GM18517 (cell line): ENCODE measurements at regions not wholly inside any gene's neighbourhood (a gene's known extent, or its start where the extent isn't known, plus 50 kb on each side); places are given as distances from the start of the nearest gene placed in this dataset.
"Not testable (repeated sequence)": the region's sequence is repeated elsewhere in the genome, so short reads cannot be mapped to it uniquely, and the experiment has no call there.

Experiments used
- ATAC-seq: cut with Tn5 transposase; IDR thresholded peaks from one replicate; pipeline ENCODE4 v1.9.1; 2021; ENCODE audit warnings: mild to moderate bottlenecking, moderate library complexity; ENCODE audit not compliant: unreplicated experiment

DNA sequence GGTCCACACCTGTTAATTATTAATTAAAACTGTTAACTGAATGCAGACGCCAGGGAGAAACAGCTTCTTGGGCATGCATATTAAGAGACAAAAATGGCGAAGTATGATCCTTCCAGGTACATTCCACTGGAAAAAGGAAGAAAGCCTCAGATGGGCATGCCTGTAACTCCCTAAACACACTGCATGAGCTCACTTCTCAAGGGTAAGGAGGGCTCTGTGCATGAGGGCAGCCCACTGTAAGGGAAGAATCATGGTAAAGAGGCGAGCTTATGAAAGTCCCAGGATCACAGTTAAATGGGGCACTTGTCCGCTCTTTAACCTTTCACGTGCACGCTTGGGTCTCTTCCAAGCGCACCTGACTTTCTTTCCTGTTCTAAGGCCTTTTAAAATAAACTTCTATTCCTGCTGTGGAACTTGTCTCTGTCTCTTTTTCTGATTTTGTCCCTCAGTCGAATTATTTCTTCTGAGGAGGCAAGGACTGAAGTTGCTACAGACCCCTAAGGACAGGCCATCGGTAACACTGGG is 321.7 kb downstream of the PPP1R2C start:
- ATAC-seq, result no peak

DNA sequence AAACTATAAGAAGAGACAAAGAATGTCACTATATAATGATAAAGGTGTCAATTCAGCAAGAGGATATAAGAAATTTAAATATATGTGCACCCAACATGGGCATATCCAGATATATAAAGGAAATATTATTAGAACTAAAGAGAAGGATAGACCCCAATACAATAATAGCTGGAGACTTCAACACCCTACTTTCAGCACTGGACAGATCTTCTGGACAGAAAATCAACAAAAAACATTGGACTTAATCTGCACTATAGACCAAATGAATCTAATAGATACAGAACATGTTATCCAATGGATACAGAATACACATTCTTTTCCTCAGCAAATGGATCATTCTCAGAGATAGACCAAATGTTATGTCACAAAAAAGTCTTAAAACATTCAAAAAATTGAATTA is 327.7 kb downstream of the PPP1R2C start:
- ATAC-seq, result no peak

DNA sequence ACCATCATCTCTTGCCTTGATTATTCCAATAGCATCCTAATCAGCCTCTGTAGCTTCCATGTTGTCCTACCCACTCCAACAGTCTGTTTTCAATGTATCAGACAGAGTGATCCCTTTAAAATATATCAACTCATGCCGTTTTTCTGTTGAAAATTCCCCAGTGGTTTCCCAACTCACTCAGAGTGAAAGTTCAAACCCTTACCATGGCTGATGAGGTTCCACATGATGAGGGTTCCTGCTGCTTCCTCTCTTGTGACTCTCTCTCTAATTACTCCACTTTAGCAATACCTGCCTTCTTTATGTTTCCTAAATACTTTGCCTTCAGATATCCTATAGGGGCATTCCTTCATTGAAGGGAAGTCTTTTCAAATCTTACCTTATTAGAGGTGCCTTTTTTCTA is 334.7 kb downstream of the PPP1R2C start:
- ATAC-seq, result no peak

DNA sequence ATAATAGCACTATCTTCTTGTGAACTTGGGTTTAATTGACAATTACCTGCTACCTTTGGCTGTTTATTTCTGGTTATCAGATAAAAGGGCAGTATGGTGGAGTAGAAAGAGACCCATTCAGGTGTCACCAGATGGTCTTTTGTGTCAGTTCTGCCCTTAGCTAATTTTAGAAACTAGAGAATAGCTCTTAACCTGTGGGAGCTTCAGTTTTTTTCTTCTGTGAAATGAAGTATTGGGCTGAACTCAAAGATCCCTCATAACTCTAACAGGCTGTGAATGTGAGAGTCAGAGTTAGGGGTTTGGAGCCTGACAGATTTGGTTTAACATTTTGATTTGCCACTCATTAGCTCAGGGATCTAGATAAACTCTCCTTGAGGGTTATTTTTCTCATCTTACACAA is 335.2 kb downstream of the PPP1R2C start:
- no peak for ATAC-seq

DNA sequence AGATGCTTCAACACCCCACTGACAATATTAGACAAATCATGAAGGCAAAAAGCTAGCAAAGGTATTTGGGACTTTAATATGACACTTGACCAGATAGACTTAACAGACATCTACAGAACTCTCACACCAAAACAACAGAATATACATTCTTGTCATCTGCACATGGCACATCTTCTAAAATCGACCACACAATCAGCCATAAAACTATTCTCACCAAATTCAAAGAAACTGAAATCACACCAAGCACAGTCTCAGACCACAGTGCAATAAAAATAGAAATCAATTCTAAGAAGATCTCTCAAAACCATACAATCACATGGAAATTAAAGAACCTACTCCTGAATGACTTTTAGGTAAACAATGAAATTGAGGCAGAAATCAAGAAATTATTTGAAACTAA is 340.8 kb downstream of the PPP1R2C start:
- ATAC-seq, result no peak

DNA sequence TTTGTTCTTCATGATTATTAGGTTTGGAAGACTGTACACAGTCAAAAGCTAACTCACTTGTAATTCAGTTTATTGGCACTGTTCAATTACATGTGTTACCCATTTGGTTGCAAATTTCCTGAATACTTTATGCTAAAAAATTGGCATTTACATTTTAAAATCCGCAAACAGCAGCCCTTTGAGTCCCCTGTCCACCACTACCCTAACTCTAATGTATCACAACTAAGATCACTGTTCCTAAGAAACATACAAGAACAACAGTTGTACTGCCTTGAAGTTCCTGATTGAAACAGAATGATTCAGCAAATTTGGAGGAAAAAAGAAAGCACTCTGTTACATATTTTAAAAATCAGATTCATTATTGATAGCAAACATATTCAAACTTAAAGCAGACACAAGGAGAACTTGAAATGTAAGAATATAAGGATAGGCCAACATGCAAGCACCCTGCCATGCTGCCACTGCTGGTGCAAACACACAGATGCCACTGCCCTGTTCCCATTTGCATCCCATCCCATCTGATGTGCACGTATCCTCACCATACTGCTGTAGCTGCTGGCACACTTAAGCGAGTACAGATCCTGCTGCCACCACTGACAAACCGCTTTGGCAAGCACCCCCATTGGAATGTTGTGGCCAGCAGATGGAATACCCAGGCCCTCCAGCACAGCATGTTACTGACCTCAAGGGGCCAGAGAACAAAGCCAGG is 343.4 kb downstream of the PPP1R2C start:
- no peak for ATAC-seq

DNA sequence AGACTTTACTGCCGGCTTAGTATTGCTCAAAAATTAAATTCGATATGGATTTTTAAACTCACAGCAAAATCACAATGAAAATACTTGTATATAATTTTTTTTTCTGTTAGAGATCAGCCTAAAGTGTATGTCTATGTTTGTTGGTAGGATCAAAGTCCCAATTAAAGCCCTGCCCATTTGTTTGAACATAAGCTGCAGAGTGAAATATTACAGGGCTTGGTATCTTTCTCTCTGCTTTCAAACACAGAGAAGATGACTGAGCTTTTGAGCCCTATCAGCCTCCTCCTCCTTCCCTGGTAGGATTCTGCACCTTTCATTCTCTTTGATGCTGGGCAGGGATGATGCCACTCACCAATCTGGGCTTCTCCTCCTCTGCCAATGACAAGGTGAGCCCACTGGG is 345.4 kb downstream of the PPP1R2C start:
- ATAC-seq, result no peak

DNA sequence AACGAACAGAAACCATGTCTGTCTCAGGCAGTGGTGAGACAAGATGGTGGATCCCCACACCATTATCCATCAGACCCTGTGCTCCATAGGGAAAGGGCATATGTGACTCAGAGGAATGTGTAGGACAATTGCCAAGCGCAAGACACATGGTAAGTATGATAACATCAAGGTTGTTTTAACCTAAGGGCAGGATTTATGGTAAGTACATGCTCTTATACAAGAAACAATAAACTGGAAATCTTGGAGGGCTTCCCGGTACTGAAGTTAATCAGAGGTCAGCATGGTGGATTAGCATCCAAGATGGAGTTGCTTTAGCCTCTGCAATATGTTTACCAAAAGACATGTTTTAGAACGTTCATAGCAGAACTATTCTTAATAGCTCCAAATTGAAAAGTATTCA is 355.0 kb downstream of the PPP1R2C start:
- no peak for ATAC-seq

DNA sequence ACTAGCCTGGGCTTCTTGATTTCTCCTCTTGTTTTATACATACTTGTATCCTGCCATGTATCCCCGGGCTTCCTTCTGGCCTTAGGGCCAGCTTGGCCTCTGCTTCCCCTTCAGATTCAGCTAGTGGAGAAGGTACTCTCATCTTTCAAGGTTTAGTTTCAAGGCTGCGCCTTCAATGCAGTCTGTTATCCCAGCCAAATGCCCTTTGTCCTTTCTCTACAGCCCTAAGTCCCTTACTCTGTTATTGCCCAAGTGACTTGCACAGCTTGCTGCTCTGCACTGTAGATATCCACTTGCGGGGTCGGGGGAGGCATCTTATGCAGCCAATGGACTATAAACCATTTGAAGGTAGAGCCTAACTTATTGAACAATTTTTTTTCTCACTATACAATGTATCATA is 357.5 kb downstream of the PPP1R2C start:
- ATAC-seq, result no peak

DNA sequence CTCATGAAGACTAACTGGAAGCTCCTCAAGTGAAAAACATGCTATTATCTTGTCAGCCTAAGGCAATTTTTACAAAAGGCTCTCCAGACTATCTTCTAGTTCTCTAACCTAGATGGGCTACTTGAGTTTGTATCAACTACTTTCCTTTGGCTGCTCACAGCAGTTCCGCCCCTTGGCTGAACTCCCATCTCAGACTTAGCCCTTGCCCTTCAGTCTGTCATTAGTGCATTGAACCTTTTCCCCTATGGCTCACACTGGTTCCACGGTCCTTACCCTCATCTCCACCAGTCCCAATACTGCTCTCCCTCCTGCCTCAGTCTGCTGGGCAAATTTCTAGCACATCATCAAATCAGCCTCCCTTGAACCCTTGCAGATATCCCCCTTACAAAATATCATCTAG is 362.3 kb downstream of the PPP1R2C start:
- no peak for ATAC-seq

DNA sequence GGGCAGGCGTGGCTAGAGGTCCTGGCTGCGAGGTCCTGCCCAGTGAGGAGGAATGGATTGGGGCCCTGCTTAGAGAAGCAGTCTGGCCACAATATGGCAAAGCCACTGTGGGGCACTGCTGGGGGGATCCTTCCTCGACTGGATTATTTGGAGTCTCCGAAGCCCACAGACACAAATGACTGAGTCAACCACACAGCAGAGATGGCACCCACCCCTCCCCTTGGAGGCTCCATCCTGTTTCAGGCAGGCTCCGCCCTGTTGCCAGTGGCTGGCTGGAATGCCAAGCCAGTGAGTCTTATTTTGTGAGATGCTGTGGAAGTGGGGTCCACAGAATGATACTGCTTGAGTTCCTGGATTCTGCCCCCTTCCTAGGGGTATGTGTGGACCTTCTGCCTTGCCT is 363.9 kb downstream of the PPP1R2C start:
- no peak for ATAC-seq

DNA sequence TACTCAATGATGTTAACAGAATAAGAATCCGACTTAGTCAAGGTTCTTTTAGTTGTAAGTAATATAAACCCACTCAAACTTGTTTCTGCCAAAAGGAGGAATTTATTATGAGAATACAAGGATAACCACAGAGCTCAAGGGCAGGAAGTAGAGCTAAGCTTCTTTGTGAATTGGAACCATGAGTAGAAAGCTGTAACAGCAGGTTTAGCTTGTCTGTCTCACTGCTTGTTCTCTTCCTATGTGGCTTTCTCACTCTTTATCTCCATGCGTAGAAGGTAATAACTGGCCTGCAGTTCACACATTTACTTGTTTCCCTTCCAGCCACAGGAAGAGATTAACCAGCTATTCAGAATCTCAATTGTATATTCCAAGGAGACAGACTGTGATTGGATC is 378.3 kb downstream of the PPP1R2C start:
- no peak for ATAC-seq

DNA sequence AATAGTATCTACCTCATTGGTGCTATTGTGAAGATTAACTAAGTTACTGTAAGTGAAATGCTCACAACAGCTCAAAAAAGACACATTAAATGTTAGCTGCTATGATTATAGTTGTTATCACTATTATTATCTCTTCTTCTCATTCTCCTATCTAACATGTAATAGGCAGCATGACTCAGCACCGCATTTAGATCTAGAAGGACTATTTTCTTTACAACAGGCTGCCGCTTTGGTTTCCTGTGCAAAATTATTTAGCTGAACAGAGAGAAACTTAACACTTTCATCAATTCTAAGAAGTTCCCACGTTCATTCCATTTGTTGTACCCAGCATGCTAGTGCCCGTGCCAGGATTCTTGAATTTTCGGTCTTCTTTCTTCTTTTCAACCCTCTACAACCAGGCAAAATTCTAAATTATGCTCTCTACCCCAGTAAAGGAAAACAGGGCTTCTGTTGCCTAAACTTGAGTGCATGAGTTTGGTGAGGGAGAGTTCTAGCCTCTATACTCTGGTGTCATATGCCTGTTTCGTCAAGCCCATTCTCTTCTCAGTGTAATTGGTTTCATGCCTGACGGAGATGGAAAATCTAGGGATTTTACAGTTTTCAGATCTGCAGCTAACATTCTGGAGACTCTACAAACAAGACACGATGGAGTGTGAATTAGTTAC is 378.9 kb downstream of the PPP1R2C start:
- ATAC-seq, result no peak

DNA sequence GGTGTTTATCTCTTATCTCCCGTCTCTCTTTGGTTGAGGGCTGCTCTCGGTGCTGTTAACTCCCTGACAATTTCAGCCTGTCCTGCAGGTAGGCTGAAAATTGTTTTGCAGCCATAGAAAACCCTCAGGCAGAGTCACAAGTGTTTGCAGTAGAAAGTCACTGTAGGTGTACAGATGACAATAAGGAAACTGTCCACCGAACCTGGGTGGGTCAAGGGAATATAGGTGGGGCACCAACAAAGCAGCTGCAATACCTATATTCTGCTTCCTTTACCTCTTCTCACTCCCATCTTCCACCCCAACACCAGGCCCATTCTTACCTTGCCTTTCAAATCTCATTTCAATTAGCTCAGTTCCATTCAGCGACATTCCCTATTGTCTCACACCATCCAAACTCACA is 381.8 kb downstream of the PPP1R2C start:
- no peak for ATAC-seq

DNA sequence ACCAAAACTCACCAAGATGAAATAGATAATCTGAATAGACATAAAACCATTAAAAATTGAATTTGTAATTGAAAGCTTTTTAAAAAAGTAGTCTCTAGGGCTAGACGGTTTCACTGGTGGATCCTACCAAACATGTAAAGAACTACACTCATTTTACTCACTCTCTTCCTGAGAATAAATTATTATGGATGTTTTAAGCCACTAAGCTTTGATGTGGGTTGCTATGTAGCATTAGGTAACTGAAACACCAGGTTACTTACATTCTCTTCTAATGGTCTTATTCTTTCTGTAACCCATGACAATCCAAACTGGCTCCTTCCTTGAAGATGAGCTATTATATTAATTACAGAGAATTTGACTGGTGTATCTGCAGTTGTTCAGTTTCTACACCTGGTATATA is 385.1 kb downstream of the PPP1R2C start:
- no peak for ATAC-seq

DNA sequence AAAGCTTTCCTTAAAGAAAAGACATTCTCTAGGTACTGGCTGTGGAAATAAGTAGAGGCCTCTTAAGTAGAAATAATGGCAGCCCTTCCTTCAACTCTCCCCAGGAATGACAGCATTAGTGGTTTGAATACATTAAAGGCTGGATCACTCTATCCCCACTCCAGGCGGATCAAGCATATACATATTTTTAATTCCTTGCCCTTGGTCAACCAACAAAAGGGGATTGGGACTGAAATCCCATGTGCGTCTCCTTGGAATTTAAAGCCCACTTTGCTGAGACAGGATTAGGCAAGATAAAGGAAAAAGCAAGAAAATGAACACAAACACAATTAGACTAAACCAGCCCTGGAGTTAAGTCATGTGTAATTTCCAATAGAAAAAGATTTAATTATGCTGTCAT is 391.3 kb downstream of the PPP1R2C start:
- ATAC-seq, result no peak

DNA sequence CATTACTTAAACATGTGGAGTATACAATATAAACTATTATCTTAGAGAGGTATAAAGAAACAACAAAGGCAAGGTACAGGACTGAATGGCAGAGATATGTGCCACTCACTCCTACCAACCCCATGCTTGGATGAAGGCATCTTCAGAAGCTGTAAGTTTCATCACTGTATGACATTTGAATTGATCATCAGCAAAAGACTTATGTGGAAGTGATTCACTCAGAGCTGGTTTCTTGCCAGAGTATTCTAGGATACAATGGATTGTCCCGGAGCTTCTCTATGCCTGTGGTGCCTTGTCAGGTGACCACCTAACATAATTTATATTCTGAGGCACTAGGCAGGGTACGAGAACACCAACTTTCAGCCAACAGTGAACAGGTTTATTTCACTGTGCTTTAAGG is 392.2 kb downstream of the PPP1R2C start:
- no peak for ATAC-seq

DNA sequence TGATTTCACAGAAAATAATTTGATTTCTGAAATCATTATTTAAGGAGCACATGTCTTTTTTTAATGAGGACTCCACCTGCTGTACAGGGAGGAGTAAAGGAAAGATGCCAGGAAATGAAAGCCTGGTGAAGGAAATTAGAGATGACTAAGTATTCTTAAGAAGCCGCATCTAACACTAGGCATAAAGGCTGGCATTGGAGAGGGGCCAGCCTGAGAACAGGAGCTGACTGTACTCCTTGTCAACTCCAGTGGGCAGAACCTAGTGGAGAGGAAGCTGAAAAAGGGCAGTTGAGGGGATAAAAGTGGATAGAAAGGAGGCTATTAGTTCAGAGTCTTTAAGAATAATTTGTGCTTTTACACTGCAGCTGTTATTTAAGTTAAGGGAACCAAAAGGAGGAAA is 393.0 kb downstream of the PPP1R2C start:
- ATAC-seq, result no peak

DNA sequence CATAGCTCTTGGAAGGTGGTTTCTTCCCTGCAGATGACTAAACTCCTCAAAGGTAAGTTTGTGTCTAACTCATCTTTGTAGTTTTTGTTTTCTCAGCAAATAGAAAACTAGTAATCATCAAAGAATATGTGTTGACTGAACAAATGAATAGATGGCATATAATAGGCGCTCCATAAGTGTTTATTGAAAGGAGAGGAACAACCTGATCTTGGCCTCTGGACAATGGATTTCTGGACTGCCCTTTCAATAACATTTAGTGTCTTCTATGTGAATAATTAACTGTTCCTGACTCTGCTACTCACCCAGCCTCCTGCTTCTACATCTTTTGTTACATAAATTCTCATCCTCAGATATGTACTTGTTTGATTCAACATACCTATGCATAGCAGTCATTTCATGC is 399.1 kb downstream of the PPP1R2C start:
- ATAC-seq, result no peak

DNA sequence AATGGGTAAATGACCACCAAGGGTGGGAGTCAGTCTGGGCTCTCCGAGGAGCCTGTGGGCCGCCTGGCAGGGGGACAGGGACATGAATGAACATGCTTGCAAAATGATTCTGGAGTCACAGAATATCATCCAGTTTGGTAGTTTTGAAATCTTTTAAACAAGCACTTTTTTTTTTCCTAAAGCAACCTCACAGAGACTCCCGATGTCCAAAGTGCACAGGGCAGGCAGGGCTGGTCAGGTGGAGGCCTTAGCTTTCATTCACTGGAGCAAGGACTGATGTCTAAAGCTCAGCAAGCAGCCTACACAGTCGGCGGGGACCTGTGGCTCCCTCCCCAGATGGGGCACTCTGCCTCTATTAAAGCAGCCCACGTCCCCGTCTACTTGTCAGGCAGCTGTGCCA is 402.9 kb downstream of the PPP1R2C start:
- ATAC-seq, result no peak

DNA sequence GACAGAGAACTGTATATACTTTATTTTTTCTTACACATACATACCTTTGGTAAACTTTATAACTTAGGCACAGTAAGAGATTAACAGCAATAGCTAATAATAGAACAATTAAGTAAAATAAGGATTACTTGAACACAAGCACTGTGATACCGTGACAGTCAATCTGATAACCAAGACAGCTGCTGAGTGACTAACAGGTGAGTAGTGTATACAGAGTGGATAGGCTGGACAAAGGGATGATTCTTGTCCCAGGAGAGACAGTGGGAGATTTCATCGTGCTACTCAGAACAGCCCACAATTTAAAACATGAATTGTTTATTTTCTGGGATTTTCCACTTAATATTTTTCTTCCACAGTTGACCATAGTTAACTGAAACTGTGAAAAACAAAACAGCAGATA is 411.8 kb downstream of the PPP1R2C start:
- ATAC-seq, result no peak

DNA sequence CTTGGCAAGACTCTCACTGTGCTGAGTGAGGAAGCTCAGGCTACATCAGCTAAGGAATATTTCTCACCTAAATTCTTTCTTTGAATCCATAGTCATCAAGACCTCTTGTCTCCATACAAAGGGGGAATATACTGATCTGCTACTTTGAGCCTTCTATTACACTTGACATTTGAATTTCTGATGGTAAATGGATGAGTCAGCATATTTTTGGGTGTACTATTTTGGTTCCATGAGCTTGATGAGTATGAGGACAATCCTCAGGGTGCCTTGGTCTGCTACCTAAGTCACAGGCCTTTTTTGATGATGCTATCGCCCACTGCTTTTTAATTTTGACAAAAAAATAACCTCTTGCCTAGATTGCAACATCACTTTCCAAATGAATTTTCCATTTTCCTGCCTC is 415.7 kb downstream of the PPP1R2C start:
- no peak for ATAC-seq

DNA sequence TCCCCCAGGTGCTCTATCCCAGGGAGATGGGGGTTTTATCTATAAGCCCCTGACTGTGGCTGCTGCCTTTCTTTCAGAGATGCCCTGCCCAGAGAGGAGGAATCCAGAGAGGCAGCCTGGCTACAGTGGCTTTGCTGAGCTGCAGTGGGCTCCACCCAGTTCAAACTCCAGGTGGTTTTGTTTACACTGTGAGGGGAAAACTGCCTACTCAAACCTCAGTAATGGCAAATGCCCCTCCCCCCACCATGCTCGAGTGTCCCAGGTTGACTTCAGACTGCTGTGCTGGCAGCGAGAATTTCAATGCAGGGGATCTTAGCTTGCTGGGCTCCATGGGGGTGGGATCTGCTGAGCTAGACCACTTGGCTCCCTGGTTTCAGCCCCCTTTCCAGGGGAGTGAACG is 419.6 kb upstream of the CASK start:
- not testable (repeated sequence) for ATAC-seq
